Gastroesophageal sphincter (tissue), 3 donors: ENCODE measurements at regions not wholly inside any gene's neighbourhood (a gene's known extent, or its start where the extent isn't known, plus 50 kb on each side); places are given as distances from the start of the nearest gene placed in this dataset.

Source experiments
- CTCF ChIP-seq, 4 experiments: fragments of 200-600 bp in 2 of 4; fragments of 450-650 bp in 2 of 4; sonication (generic) in 1 of 4; IDR thresholded peaks; one replicate each; pipeline ENCODE4 v1.5.1; 2017 to 2019; ENCODE audit warnings: antibody characterized with exemption in 4 of 4, mild to moderate bottlenecking in 2 of 4, moderate library complexity in 2 of 4
- POLR2AphosphoS5 ChIP-seq: sonication (generic); formaldehyde crosslinking; IDR thresholded peaks from one replicate; pipeline ENCODE4 v1.6.1; 2017; ENCODE audit warnings: antibody characterized with exemption

GRCh38 chr16:85426806-85427205 is 186.3 kb upstream of the GSE1 start:
- TF ChIP-seq CTCF (IDR thresholded peaks at IDR 0.05) (no peak), POLR2AphosphoS5 (no peak)
